HCT116 (cell line): ENCODE measurements at regions not wholly inside any gene's neighbourhood (a gene's known extent, or its start where the extent isn't known, plus 50 kb on each side); places are given as distances from the start of the nearest gene placed in this dataset.

Experiments
- ATAC-seq: fragments of 200-7000 bp; cut with Tn5 transposase; 2 replicates; pipeline ENCODE4 v1.9.1; 2020; ENCODE audit warnings: mild to moderate bottlenecking, moderate library complexity
- BruUV-seq: library from RNA; stranded (reverse); fragments of 400-500 nt; replicated peaks from 2 replicates; lab custom pipeline; 2021; lab: Mats Ljungman, UMichigan
- CTCF ChIA-PET: fragments of 300-600 bp; sonication (Branson Sonifier 250); formaldehyde crosslinking; loops from one replicate; lab custom pipeline; 2021; ENCODE audit warnings: antibody characterized with exemption; lab: Charles Lee
- POLR2A ChIA-PET: fragments of 300-600, 350-600 bp; sonication (Branson Sonifier 250); formaldehyde crosslinking; loops from one replicate; lab custom pipeline; 2021; ENCODE audit warnings: antibody characterized with exemption; lab: Charles Lee
- RAD21 ChIA-PET, 2 experiments: fragments of 300-600 bp; sonication (Branson Sonifier 250); formaldehyde crosslinking; loops; one replicate each; lab custom pipeline; 2023; ENCODE audit warnings: low total read pairs in 2 of 2; ENCODE audit not compliant: uncharacterized antibody in 2 of 2, unreplicated experiment in 2 of 2, low non-redundant PET in 1 of 2; lab: Charles Lee
- DNase-seq: peaks from one replicate; pipeline ENCODE4 v3.0.0-alpha.2; 2010; ENCODE audit warnings: low read depth, low spot score
- H2AFZ ChIP-seq: fragments of 200-600 bp; shearing (Covaris generic), sonication (generic); 2 replicates; pipeline ENCODE4 v1.6.1; 2017; ENCODE audit warnings: low read depth, mixed run types, mixed read lengths, antibody characterized with exemption, low read length; ENCODE audit not compliant: poor library complexity, severe bottlenecking
- H3K27ac ChIP-seq: 2 replicates; pipeline ENCODE4 v1.5.1; 2012; ENCODE audit warnings: low read depth, low read length
- H3K27me3 ChIP-seq: fragments of 200-600 bp; sonication (generic); 2 replicates; pipeline ENCODE4 v1.6.1; 2016; ENCODE audit warnings: mixed run types, low read length, mixed read lengths; ENCODE audit not compliant: insufficient read depth
- H3K36me3 ChIP-seq, 2 experiments: fragments of 200-500 bp in 1 of 2; fragments of 200-600 bp in 1 of 2; sonication (Bioruptor generic) in 1 of 2; sonication (generic) in 1 of 2; 2 replicates each; pipeline versions ENCODE4 v1.5.1 to v1.6.1; 2014 to 2016; ENCODE audit warnings: low read length in 2 of 2, inconsistent platforms in 1 of 2, mixed read lengths in 1 of 2, mixed run types in 1 of 2; ENCODE audit not compliant: insufficient read depth in 2 of 2, control insufficient read depth in 1 of 2
- H3K4me1 ChIP-seq, 2 experiments: fragments of 200-600 bp in 1 of 2; sonication (generic) in 1 of 2; 2 replicates each; pipeline versions ENCODE4 v1.5.1 to v1.6.1; 2012 to 2017; ENCODE audit warnings: low read length in 2 of 2, inconsistent platforms in 1 of 2, mild to moderate bottlenecking in 1 of 2, mixed read lengths in 1 of 2, mixed run types in 1 of 2, moderate library complexity in 1 of 2; ENCODE audit not compliant: insufficient read depth in 2 of 2, control insufficient read depth in 1 of 2
- H3K4me2 ChIP-seq: fragments of 200-600 bp; sonication (generic); 2 replicates; pipeline ENCODE4 v1.6.1; 2017; ENCODE audit warnings: mixed run types, low read length, mixed read lengths
- H3K4me3 ChIP-seq, 2 experiments: fragments of 200-600 bp in 1 of 2; sonication (generic) in 1 of 2; replicated peaks in 1 of 2; 2 replicates each; pipeline ENCODE4 v1.5.1; 2011 to 2016; ENCODE audit warnings: low read length in 2 of 2, control low read depth in 1 of 2, low read depth in 1 of 2, mild to moderate bottlenecking in 1 of 2, mixed read lengths in 1 of 2, mixed run types in 1 of 2
- H3K79me2 ChIP-seq: fragments of 200-600 bp; sonication (generic); 2 replicates; pipeline ENCODE4 v1.6.1; 2017; ENCODE audit warnings: mild to moderate bottlenecking, mixed run types, low read length, moderate library complexity, mixed read lengths; ENCODE audit not compliant: insufficient read depth
- H3K9ac ChIP-seq: fragments of 200-600 bp; sonication (generic); 2 replicates; pipeline ENCODE4 v1.6.1; 2016; ENCODE audit warnings: low read length, mixed read lengths
- H3K9me2 ChIP-seq: fragments of 200-600 bp; sonication (generic), shearing (Covaris generic); 2 replicates; pipeline ENCODE4 v1.6.1; 2017; ENCODE audit warnings: mixed run types, mild to moderate bottlenecking, moderate library complexity; ENCODE audit not compliant: insufficient read depth
- H3K9me3 ChIP-seq, 2 experiments: fragments of 200-500 bp in 1 of 2; fragments of 200-600 bp in 1 of 2; sonication (Bioruptor generic) in 1 of 2; sonication (generic) in 1 of 2; 2 replicates each; pipeline ENCODE4 v1.6.1; 2014 to 2017; ENCODE audit warnings: low read length in 2 of 2, mixed read lengths in 2 of 2, inconsistent platforms in 1 of 2, low read depth in 1 of 2, mild to moderate bottlenecking in 1 of 2, mixed run types in 1 of 2, moderate library complexity in 1 of 2; ENCODE audit not compliant: control insufficient read depth in 1 of 2, insufficient read depth in 1 of 2
- H4K20me1 ChIP-seq: fragments of 200-600 bp; sonication (generic), shearing (Covaris generic); 2 replicates; pipeline ENCODE4 v1.6.1; 2017; ENCODE audit warnings: mixed run types, mild to moderate bottlenecking, moderate library complexity; ENCODE audit not compliant: insufficient read depth
- EGR1 ChIP-seq: IDR thresholded peaks from 2 replicates; pipeline ENCODE4 v1.6.1; 2012; ENCODE audit warnings: low read depth
- EZH2phosphoT487 ChIP-seq: fragments of 200-600 bp; IDR thresholded peaks from 2 replicates; pipeline ENCODE4 v1.6.1; 2018; ENCODE audit warnings: antibody characterized with exemption, borderline replicate concordance
- JUND ChIP-seq: IDR thresholded peaks from 2 replicates; pipeline ENCODE4 v1.6.1; 2012
- POLR2A ChIP-seq: IDR thresholded peaks from 2 replicates; pipeline ENCODE4 v1.7.0; 2011; ENCODE audit warnings: borderline replicate concordance; ENCODE audit not compliant: insufficient read depth, insufficient read length; ENCODE audit errors: extremely low read depth
- POLR2AphosphoS5 ChIP-seq: IDR thresholded peaks from 2 replicates; pipeline ENCODE4 v1.6.1; 2011; ENCODE audit warnings: mild to moderate bottlenecking, low read depth, low read length, moderate library complexity
- SIN3A ChIP-seq: IDR thresholded peaks from 2 replicates; pipeline ENCODE4 v1.6.1; 2012; ENCODE audit warnings: low read depth
- SP1 ChIP-seq: IDR thresholded peaks from 2 replicates; pipeline ENCODE4 v1.6.1; 2012; ENCODE audit warnings: low read depth
- TCF7L2 ChIP-seq: IDR thresholded peaks from 2 replicates; pipeline ENCODE4 v1.7.0; 2011; ENCODE audit warnings: borderline replicate concordance, inconsistent platforms; ENCODE audit not compliant: insufficient read depth, insufficient read length; ENCODE audit errors: extremely low read depth
- YY1 ChIP-seq: IDR thresholded peaks from 2 replicates; pipeline ENCODE4 v1.6.1; 2011; ENCODE audit warnings: low read length, low read depth, moderate library complexity, mild to moderate bottlenecking; ENCODE audit not compliant: insufficient replicate concordance; ENCODE audit errors: extremely low read depth
- ZBTB33 ChIP-seq: IDR thresholded peaks from 2 replicates; pipeline ENCODE4 v1.6.1; 2011; ENCODE audit warnings: mild to moderate bottlenecking, low read length, moderate library complexity; ENCODE audit not compliant: insufficient replicate concordance; ENCODE audit errors: extremely low read depth
- ZNF274 ChIP-seq: fragments of 200-500 bp; sonication (Bioruptor generic); IDR thresholded peaks from 2 replicates; pipeline ENCODE4 v1.6.1; 2014; ENCODE audit warnings: mild to moderate bottlenecking, low read depth, low read length, inconsistent platforms
- intact Hi-C: fragments of 100-400 bp; cut with micrococcal nuclease; formaldehyde crosslinking; loops from 2 replicates; pipeline ENCODE4 v1.10.0; 2022

DNA sequence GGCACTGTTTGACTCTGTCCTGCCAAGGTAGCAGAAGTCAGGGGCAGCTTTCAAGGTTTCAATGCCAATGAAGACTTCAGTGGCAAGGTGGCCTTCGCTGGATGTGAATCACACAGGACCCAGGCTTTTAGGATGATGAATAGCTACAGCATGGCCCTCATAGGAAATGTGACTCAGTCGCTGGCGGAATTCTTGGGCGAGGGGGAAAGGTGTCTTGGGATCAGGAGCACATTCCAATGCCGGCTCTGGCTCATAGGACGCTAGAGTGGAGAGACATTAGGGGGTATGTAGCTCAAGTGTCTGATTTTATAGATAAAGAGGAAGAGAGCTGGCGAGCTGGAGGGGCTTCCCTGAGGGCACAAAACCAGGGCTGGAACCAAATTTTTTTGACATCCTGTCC is 68.6 kb downstream of the SMIM21 start:
- BruUV-seq = no TSS peak
- Histone ChIP-seq H3K79me2 (no peaks in the 10 kb centered on the region), H3K27ac (no peak overlapping the region), H3K9me3 (no peaks in the 10 kb centered on the region), H3K4me3 (no peak overlapping the region), H2AFZ (no peak overlapping the region), H3K9ac (no peak overlapping the region), H3K4me1 (no peaks in the 10 kb centered on the region), H3K9me2 (no peaks in the 10 kb centered on the region), H3K27me3 (no peaks in the 10 kb centered on the region), H3K36me3 (no peaks in the 10 kb centered on the region), H3K4me2 (no peak overlapping the region), H4K20me1 (no peaks in the 10 kb centered on the region)
- ATAC-seq = no peak
- intact Hi-C loops = no loop called here
- POLR2A ChIA-PET = no interaction called here
- no peak for DNase-seq
- CTCF ChIA-PET = no interaction called here
- RAD21 ChIA-PET = no interaction called here
- TF ChIP-seq SP1 (no peak), TCF7L2 (peak; percentile 48)

- H3K36me3 ChIP-seq = no peaks in the 10 kb centered on the region
- no peak overlapping the region for H3K27ac ChIP-seq
- H3K79me2 ChIP-seq = no peaks in the 10 kb centered on the region
- no peak for DNase-seq
- H3K4me1 ChIP-seq = no peaks in the 10 kb centered on the region
- ChIA-PET POLR2A (no interaction called here), RAD21 (no interaction called here), CTCF (no interaction called here)
- H3K27me3 ChIP-seq = no peaks in the 10 kb centered on the region
- BruUV-seq = no TSS peak
- no peaks in the 10 kb centered on the region for H3K9me2 ChIP-seq
- no peak overlapping the region for H3K4me3 ChIP-seq
- H4K20me1 ChIP-seq = no peaks in the 10 kb centered on the region
- H2AFZ ChIP-seq = no peak overlapping the region
- intact Hi-C loops = no loop called here
- H3K9me3 ChIP-seq = no peaks in the 10 kb centered on the region
- no peak for ATAC-seq
- no peak overlapping the region for H3K9ac ChIP-seq
- H3K4me2 ChIP-seq = no peak overlapping the region
- TF ChIP-seq JUND (no peak), TCF7L2 (no peak)
These were observed 74.1 kb downstream of the SMIM21 start for GRCh38 chr18:75353357-75353756.

GRCh38 chr18:75351409-75351808 is 76.1 kb downstream of the SMIM21 start:
- H3K4me2 ChIP-seq = no peak overlapping the region
- no peaks in the 10 kb centered on the region for H3K79me2 ChIP-seq
- ATAC-seq (no peak), DNase-seq (no peak)
- no peak overlapping the region for H3K4me3 ChIP-seq
- no peak overlapping the region for H3K27ac ChIP-seq
- no peaks in the 10 kb centered on the region for H3K9me3 ChIP-seq
- ChIA-PET CTCF (no interaction called here), POLR2A (no interaction called here), RAD21 (no interaction called here)
- no peaks in the 10 kb centered on the region for H3K4me1 ChIP-seq
- no peaks in the 10 kb centered on the region for H3K36me3 ChIP-seq
- no peak overlapping the region for H3K9ac ChIP-seq
- BruUV-seq = no TSS peak
- intact Hi-C loops = no loop called here
- H3K27me3 ChIP-seq = no peaks in the 10 kb centered on the region
- H3K9me2 ChIP-seq = no peaks in the 10 kb centered on the region
- no peaks in the 10 kb centered on the region for H4K20me1 ChIP-seq
- no peak overlapping the region for H2AFZ ChIP-seq
- no peak for TF ChIP-seq EZH2phosphoT487
- no peak for TF ChIP-seq POLR2A
- no peak for TF ChIP-seq ZNF274
- TF ChIP-seq EGR1 = no peak
- no peak for TF ChIP-seq POLR2AphosphoS5
- TF ChIP-seq YY1 = no peak
- TF ChIP-seq SIN3A = no peak
- no peak for TF ChIP-seq SP1
- no peak for TF ChIP-seq ZBTB33
